ENCODE measurements at regions not wholly inside any gene's neighbourhood (a gene's known extent, or its start where the extent isn't known, plus 50 kb on each side); places are given as distances from the start of the nearest gene placed in this dataset.

GRCh38 chr6:144721232-144721631 is 436.1 kb downstream of the UTRN start:
- DNase-seq = no peak
- Histone ChIP-seq H3K36me3 (no peaks in the 10 kb centered on the region), H3K27ac (no peak overlapping the region), H3K4me3 (ENCODE audit: low read depth, low read length) (no peak overlapping the region), H3K9me3 (ENCODE audit: severe bottlenecking) (no peaks in the 10 kb centered on the region), H3K27me3 (ENCODE audit: insufficient read depth, low read depth, severe bottlenecking) (no peaks in the 10 kb centered on the region)
- TF ChIP-seq, protein P1, sequence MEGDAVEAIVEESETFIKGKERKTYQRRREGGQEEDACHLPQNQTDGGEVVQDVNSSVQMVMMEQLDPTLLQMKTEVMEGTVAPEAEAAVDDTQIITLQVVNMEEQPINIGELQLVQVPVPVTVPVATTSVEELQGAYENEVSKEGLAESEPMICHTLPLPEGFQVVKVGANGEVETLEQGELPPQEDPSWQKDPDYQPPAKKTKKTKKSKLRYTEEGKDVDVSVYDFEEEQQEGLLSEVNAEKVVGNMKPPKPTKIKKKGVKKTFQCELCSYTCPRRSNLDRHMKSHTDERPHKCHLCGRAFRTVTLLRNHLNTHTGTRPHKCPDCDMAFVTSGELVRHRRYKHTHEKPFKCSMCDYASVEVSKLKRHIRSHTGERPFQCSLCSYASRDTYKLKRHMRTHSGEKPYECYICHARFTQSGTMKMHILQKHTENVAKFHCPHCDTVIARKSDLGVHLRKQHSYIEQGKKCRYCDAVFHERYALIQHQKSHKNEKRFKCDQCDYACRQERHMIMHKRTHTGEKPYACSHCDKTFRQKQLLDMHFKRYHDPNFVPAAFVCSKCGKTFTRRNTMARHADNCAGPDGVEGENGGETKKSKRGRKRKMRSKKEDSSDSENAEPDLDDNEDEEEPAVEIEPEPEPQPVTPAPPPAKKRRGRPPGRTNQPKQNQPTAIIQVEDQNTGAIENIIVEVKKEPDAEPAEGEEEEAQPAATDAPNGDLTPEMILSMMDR (IDR thresholded peaks at IDR 0.05; ENCODE audit: low read depth, low read length) = no peak

GRCh38 chr6:144722154-144722737 is 437.1 kb downstream of the UTRN start:
- Histone ChIP-seq H3K36me3 (no peaks in the 10 kb centered on the region), H3K27me3 (ENCODE audit: insufficient read depth, low read depth, severe bottlenecking) (no peaks in the 10 kb centered on the region), H3K9me3 (ENCODE audit: severe bottlenecking) (no peaks in the 10 kb centered on the region), H3K4me3 (ENCODE audit: low read depth, low read length) (no peak overlapping the region), H3K27ac (no peak overlapping the region)
- DNase-seq = no peak
- TF ChIP-seq, protein P1 (IDR thresholded peaks at IDR 0.05; ENCODE audit: low read depth, low read length) = no peak

DNA sequence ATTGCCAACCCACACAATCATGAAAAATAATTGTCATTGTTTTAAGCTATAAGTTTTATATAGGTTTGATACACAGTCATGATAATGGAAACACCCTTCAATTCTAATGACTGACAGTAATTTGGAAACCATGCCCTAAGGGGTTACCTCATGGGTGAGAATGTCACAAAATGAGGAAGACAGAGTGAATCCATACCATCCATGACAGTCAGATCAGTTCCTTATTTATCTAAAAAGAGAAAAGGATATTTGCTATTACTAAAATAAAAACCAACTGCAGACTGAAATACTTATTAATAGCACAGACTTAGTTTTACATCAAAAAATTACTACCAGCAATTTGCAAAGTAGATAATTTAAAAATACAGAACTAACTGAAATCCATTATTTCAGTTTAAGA is 437.8 kb downstream of the UTRN start:
- TF ChIP-seq, protein P1 (IDR thresholded peaks at IDR 0.05; ENCODE audit: low read depth, low read length) = no peak
- DNase-seq = no peak
- Histone ChIP-seq H3K4me3 (ENCODE audit: low read depth, low read length) (no peak overlapping the region), H3K36me3 (no peaks in the 10 kb centered on the region), H3K27ac (no peak overlapping the region), H3K9me3 (ENCODE audit: severe bottlenecking) (no peaks in the 10 kb centered on the region), H3K27me3 (ENCODE audit: insufficient read depth, low read depth, severe bottlenecking) (no peaks in the 10 kb centered on the region)

- Histone ChIP-seq H3K4me3 (ENCODE audit: low read depth, low read length) (no peak overlapping the region), H3K36me3 (no peaks in the 10 kb centered on the region), H3K27me3 (ENCODE audit: insufficient read depth, low read depth, severe bottlenecking) (no peaks in the 10 kb centered on the region), H3K27ac (no peak overlapping the region), H3K9me3 (ENCODE audit: severe bottlenecking) (no peaks in the 10 kb centered on the region)
- no peak for DNase-seq
- TF ChIP-seq, protein P1 (IDR thresholded peaks at IDR 0.05; ENCODE audit: low read depth, low read length) = no peak
These were observed 438.3 kb downstream of the UTRN start for GRCh38 chr6:144723431-144723830.

GRCh38 chr6:144724818-144725217 is 439.7 kb downstream of the UTRN start:
- no peak overlapping the region for H3K27ac ChIP-seq
- TF ChIP-seq, protein P1 (IDR thresholded peaks at IDR 0.05; ENCODE audit: low read depth, low read length) = no peak
- no peaks in the 10 kb centered on the region for H3K9me3 ChIP-seq (ENCODE audit: severe bottlenecking)
- H3K27me3 ChIP-seq (ENCODE audit: insufficient read depth, low read depth, severe bottlenecking) = no peaks in the 10 kb centered on the region
- no peak overlapping the region for H3K4me3 ChIP-seq (ENCODE audit: low read depth, low read length)
- H3K36me3 ChIP-seq = no peaks in the 10 kb centered on the region
- no peak for DNase-seq

Measured in WERI-Rb-1 (cell line).